OCI-LY1 (cell line): ENCODE measurements at regions not wholly inside any gene's neighbourhood (a gene's known extent, or its start where the extent isn't known, plus 50 kb on each side); places are given as distances from the start of the nearest gene placed in this dataset.

Source experiments
- H2AFZ ChIP-seq: fragments of 200-600 bp; sonication (generic), shearing (Covaris generic); 2 replicates; pipeline ENCODE4 v1.6.0; 2014; ENCODE audit warnings: antibody characterized with exemption, mild to moderate bottlenecking, low read length
- H3F3A ChIP-seq: fragments of 200-600 bp; sonication (generic), shearing (Covaris generic); 2 replicates; pipeline ENCODE4 v1.6.0; 2014; ENCODE audit warnings: mild to moderate bottlenecking, antibody characterized with exemption, low read length, moderate library complexity; ENCODE audit not compliant: insufficient read depth
- H3K27ac ChIP-seq: fragments of 200-600 bp; sonication (generic); 2 replicates; pipeline ENCODE4 v1.5.1; 2014; ENCODE audit warnings: low read length, mixed run types, mild to moderate bottlenecking, low read depth; ENCODE audit not compliant: poor library complexity, severe bottlenecking
- H3K27me3 ChIP-seq: fragments of 200-600 bp; sonication (generic); 2 replicates; pipeline ENCODE4 v1.6.0; 2014; ENCODE audit warnings: antibody characterized with exemption, mild to moderate bottlenecking, low read length, moderate library complexity; ENCODE audit not compliant: insufficient read depth
- H3K36me3 ChIP-seq: fragments of 200-600 bp; sonication (generic); 2 replicates; pipeline ENCODE4 v1.6.1; 2014; ENCODE audit warnings: mild to moderate bottlenecking, antibody characterized with exemption, low read length, moderate library complexity, mixed read lengths; ENCODE audit not compliant: insufficient read depth
- H3K4me1 ChIP-seq: fragments of 200-600 bp; sonication (generic); 2 replicates; pipeline ENCODE4 v1.5.1; 2014; ENCODE audit warnings: mild to moderate bottlenecking, low read length, moderate library complexity; ENCODE audit not compliant: insufficient read depth, severe bottlenecking
- H3K4me2 ChIP-seq: fragments of 200-600 bp; sonication (generic), shearing (Covaris generic); 2 replicates; pipeline ENCODE4 v1.6.1; 2014; ENCODE audit warnings: low read length
- H3K4me3 ChIP-seq: fragments of 200-600 bp; sonication (generic); 2 replicates; pipeline ENCODE4 v1.5.1; 2014; ENCODE audit warnings: low read length, low read depth, mild to moderate bottlenecking, mixed read lengths; ENCODE audit not compliant: poor library complexity, severe bottlenecking
- H3K79me2 ChIP-seq: fragments of 200-600 bp; shearing (Covaris generic); 2 replicates; pipeline ENCODE4 v1.6.1; 2016; ENCODE audit warnings: mixed run types, low read length, mixed read lengths; ENCODE audit not compliant: insufficient read depth
- H3K9ac ChIP-seq: fragments of 200-600 bp; sonication (generic), shearing (Covaris generic); 2 replicates; pipeline ENCODE4 v1.6.1; 2014; ENCODE audit warnings: mild to moderate bottlenecking, low read length, mixed read lengths
- H3K9me2 ChIP-seq: fragments of 200-600 bp; sonication (generic), shearing (Covaris generic); 2 replicates; pipeline ENCODE4 v1.6.1; 2014; ENCODE audit warnings: low read depth, mild to moderate bottlenecking, low read length, mixed read lengths
- H3K9me3 ChIP-seq: fragments of 200-600 bp; shearing (Covaris generic); 2 replicates; pipeline ENCODE4 v1.6.1; 2014; ENCODE audit warnings: low read length, mixed read lengths
- H4K20me1 ChIP-seq: fragments of 200-600 bp; sonication (generic), shearing (Covaris generic); 2 replicates; pipeline ENCODE4 v1.6.0; 2016; ENCODE audit warnings: mild to moderate bottlenecking, low read length; ENCODE audit not compliant: insufficient read depth
- CTCF ChIP-seq: fragments of 200-600 bp; sonication (generic), shearing (Covaris generic); IDR thresholded peaks from 2 replicates; pipeline ENCODE4 v1.5.1; 2017; ENCODE audit warnings: mild to moderate bottlenecking, antibody characterized with exemption, low read length, moderate library complexity, mixed read lengths
- EZH2 ChIP-seq: fragments of 200-600 bp; sonication (generic), shearing (Covaris generic); IDR thresholded peaks from 2 replicates; pipeline ENCODE4 v1.8.0; 2017; ENCODE audit warnings: borderline replicate concordance, mixed run types, mild to moderate bottlenecking, antibody characterized with exemption, low read length, moderate library complexity, mixed read lengths

- no peaks in the 10 kb centered on the region for H3F3A ChIP-seq
- no peak for TF ChIP-seq EZH2
- no peak for TF ChIP-seq CTCF
- no peak overlapping the region for H3K4me2 ChIP-seq
- no peak overlapping the region for H3K4me3 ChIP-seq
- no peaks in the 10 kb centered on the region for H4K20me1 ChIP-seq
- no peaks in the 10 kb centered on the region for H3K9me2 ChIP-seq
- H3K9ac ChIP-seq, result no peak overlapping the region
- H3K4me1 ChIP-seq, result no peaks in the 10 kb centered on the region
- no peak overlapping the region for H2AFZ ChIP-seq
- no peaks in the 10 kb centered on the region for H3K27me3 ChIP-seq
- H3K36me3 ChIP-seq, result no peaks in the 10 kb centered on the region
- no peaks in the 10 kb centered on the region for H3K9me3 ChIP-seq
- H3K79me2 ChIP-seq, result no peaks in the 10 kb centered on the region
- no peak overlapping the region for H3K27ac ChIP-seq
These were observed 683.3 kb upstream of the KLHL29 start for GRCh38 chr2:22701561-22702160.

GRCh38 chr2:22703286-22703920, 681.6 kb upstream of the KLHL29 start:
- TF ChIP-seq EZH2 (no peak), CTCF (no peak)
- Histone ChIP-seq H3K9me3 (no peaks in the 10 kb centered on the region), H3K9ac (no peak overlapping the region), H3K79me2 (no peaks in the 10 kb centered on the region), H2AFZ (no peak overlapping the region), H3K4me3 (no peak overlapping the region), H3K27ac (no peak overlapping the region), H3K4me1 (no peaks in the 10 kb centered on the region), H3K27me3 (no peaks in the 10 kb centered on the region), H3K36me3 (no peaks in the 10 kb centered on the region), H4K20me1 (no peaks in the 10 kb centered on the region), H3F3A (no peaks in the 10 kb centered on the region), H3K4me2 (no peak overlapping the region), H3K9me2 (no peaks in the 10 kb centered on the region)

GRCh38 chr2:22719396-22719795, 665.6 kb upstream of the KLHL29 start:
- no peak overlapping the region for H3K4me3 ChIP-seq
- no peaks in the 10 kb centered on the region for H3K27me3 ChIP-seq
- H3K9ac ChIP-seq, result no peak overlapping the region
- no peak overlapping the region for H3K4me2 ChIP-seq
- no peaks in the 10 kb centered on the region for H3K9me3 ChIP-seq
- H3F3A ChIP-seq, result no peaks in the 10 kb centered on the region
- H3K4me1 ChIP-seq, result no peaks in the 10 kb centered on the region
- H3K79me2 ChIP-seq, result no peaks in the 10 kb centered on the region
- TF ChIP-seq EZH2 (no peak), CTCF (no peak)
- H3K27ac ChIP-seq, result no peak overlapping the region
- H4K20me1 ChIP-seq, result no peaks in the 10 kb centered on the region
- H3K36me3 ChIP-seq, result no peaks in the 10 kb centered on the region
- no peaks in the 10 kb centered on the region for H3K9me2 ChIP-seq
- H2AFZ ChIP-seq, result no peak overlapping the region
